ENCODE measurements at regions not wholly inside any gene's neighbourhood (a gene's known extent, or its start where the extent isn't known, plus 50 kb on each side); places are given as distances from the start of the nearest gene placed in this dataset.

DNA sequence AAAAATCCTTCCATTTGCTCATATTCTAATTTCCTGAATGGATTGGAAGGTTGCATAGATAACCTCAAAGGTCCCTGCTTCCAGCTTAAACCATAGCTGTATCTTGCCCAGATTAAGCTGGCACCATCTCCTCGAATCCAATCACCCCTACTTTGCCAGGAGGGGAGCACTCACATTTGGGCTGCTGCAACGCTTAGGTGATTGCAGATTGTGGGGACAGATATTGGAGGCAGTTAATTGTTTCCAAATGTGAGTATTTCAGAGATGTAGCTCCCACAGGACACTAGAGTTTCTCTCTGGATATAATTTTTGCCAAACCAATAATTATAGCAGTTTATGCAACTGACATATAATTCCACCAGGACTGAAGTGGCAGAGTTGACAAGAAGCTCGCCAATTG, 53.5 kb upstream of the ACSL1 start:
- Mint-ChIP-seq H3K4me1 (no peaks in the 10 kb centered on the region), H3K27me3 (peaks cover 15% of the 10 kb centered on the region), H3K27ac (no peak overlapping the region), H3K9me3 (no peaks in the 10 kb centered on the region), H3K4me3 (no peak overlapping the region), H3K36me3 (no peaks in the 10 kb centered on the region)
- no peak for DNase-seq
- CTCF ChIA-PET = no interaction called here

- H3K9me3 Mint-ChIP-seq = no peaks in the 10 kb centered on the region
- H3K36me3 Mint-ChIP-seq = no peaks in the 10 kb centered on the region
- H3K4me1 Mint-ChIP-seq = no peaks in the 10 kb centered on the region
- peaks cover 21% of the 10 kb centered on the region for H3K27me3 Mint-ChIP-seq
- no peak overlapping the region for H3K27ac Mint-ChIP-seq
- no peak for DNase-seq
- CTCF ChIA-PET = no interaction called here
- no peak overlapping the region for H3K4me3 Mint-ChIP-seq
Measured at GRCh38 chr4:184882276-184882675, 56.5 kb upstream of the ACSL1 start.

DNA sequence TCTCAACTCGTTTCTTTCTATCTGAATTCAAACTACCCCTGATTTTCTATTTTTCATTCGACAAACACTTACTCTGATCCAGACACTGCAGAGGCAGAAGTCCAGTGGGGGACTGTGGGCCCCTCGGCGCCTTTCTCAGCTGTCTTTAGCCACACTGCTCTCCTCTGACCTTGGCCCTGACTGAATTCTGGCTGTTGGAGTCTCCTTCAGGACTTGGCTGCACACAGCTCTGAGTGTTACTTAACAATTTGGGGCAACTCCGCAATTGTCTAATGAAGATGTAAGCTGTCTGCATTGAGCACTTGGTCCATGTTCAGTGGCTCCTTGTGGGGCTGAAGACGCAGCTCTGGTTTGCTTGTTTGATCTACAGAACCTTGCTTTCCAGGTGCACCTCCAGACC, 57.3 kb upstream of the ACSL1 start:
- Mint-ChIP-seq H3K27ac (no peak overlapping the region), H3K4me3 (no peak overlapping the region), H3K9me3 (no peaks in the 10 kb centered on the region), H3K27me3 (peaks cover 21% of the 10 kb centered on the region), H3K4me1 (no peaks in the 10 kb centered on the region), H3K36me3 (no peaks in the 10 kb centered on the region)
- no peak for DNase-seq
- CTCF ChIA-PET = no interaction called here

- Mint-ChIP-seq H3K4me3 (no peak overlapping the region), H3K36me3 (no peaks in the 10 kb centered on the region)
- CTCF ChIA-PET = no interaction called here
Measured at GRCh38 chr4:184884883-184885282, 59.1 kb upstream of the ACSL1 start.

DNA sequence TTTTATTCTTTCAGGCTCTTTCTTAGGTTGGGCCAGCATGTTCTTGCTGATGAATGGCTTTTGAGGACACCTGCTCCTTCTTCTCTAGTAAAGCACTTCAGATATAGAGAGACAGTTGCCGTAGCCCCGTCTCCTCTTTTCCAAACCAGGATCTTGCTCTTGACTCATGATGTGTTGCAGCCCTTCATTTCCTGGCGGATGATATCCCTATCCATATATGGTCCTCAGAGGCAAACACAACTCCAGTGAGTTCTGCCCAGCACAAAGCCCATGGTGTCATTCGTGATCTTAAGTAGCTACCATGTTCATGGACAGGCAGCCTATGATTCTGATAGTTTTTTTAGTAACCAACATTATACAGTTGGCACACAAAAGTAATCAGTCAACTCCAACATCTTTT, 59.8 kb upstream of the ACSL1 start:
- no peaks in the 10 kb centered on the region for H3K9me3 Mint-ChIP-seq
- no peak overlapping the region for H3K27ac Mint-ChIP-seq
- CTCF ChIA-PET = no interaction called here
- peaks cover 2% of the 10 kb centered on the region for H3K4me1 Mint-ChIP-seq
- H3K36me3 Mint-ChIP-seq = no peaks in the 10 kb centered on the region
- peaks cover 14% of the 10 kb centered on the region for H3K27me3 Mint-ChIP-seq
- no peak overlapping the region for H3K4me3 Mint-ChIP-seq
- DNase-seq = no peak

More at GRCh38 chr4:184884883-184885282, 59.1 kb upstream of the ACSL1 start:
- H3K27me3 Mint-ChIP-seq = peaks cover 21% of the 10 kb centered on the region
- H3K27ac Mint-ChIP-seq = no peak overlapping the region
- no peak for DNase-seq
- H3K4me1 Mint-ChIP-seq = no peaks in the 10 kb centered on the region
- no peaks in the 10 kb centered on the region for H3K9me3 Mint-ChIP-seq

DNA sequence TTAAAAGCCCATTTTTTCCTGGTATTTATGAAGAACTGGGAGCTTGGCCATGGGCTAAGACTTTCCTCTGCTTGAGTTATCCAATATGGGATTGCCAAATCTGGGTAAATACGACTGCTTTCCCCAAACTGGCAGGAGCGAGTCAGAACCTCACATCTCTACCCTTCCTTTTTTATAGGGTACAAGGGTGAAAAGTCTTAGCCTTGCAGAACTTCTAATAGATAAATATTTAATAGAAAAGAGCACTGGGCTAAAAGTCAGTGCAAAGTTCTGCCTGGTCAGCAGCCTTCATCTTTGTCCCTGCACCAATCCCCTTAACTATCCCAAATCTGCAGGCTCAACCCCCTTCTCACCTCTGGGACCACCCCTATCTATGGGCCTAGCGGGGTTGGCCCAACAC, 61.6 kb upstream of the ACSL1 start:
- no peak for DNase-seq
- Mint-ChIP-seq H3K27ac (no peak overlapping the region), H3K4me3 (no peak overlapping the region), H3K36me3 (no peaks in the 10 kb centered on the region), H3K4me1 (peaks cover 2% of the 10 kb centered on the region), H3K9me3 (no peaks in the 10 kb centered on the region), H3K27me3 (peaks cover 12% of the 10 kb centered on the region)
- CTCF ChIA-PET = no interaction called here

- H3K9me3 Mint-ChIP-seq = no peaks in the 10 kb centered on the region
- CTCF ChIA-PET = no interaction called here
- DNase-seq = no peak
- no peak overlapping the region for H3K27ac Mint-ChIP-seq
- H3K27me3 Mint-ChIP-seq = peaks cover 13% of the 10 kb centered on the region
- H3K4me3 Mint-ChIP-seq = no peak overlapping the region
- peaks cover 2% of the 10 kb centered on the region for H3K4me1 Mint-ChIP-seq
- H3K36me3 Mint-ChIP-seq = no peaks in the 10 kb centered on the region
Measured at GRCh38 chr4:184887947-184888346, 62.2 kb upstream of the ACSL1 start.

DNA sequence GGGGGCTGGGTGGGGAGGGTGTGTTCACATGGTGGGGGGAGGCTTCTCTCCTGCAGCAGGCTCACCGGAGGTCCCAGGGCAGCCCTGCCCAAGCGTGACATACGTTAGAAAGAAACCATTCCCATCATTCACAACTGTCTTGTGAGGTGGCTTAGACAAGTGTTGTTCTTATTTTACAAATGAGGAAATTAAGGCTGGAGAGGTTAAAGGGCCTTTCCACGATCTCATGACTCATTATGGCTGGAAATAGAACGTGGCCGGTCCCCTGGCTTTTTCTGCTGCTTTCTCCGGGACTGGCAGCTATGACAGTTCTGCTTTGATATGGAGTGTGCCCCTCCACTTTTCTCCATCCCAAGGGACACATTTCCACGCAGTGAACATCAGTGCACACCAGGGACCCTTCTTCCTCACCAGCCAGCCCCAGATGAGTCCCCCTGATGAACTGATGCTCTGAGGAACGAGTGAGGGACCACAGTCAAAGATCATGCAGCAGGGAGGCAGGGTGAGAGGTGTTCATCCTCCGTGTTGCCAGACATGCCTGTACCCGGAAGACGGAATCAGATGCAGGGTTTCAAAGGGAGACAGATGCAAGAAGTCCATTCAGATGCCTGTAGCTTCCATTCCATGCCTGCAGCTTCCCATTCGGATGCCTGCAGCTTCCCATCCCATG, 64.0 kb upstream of the ACSL1 start:
- CTCF ChIA-PET = interaction anchor here (1.5 kb wide), 1 partner anchor 144 kb away, joined by 3 read pairs; no protein-coding TSS in a partner anchor
- Mint-ChIP-seq H3K27me3 (peaks cover 18% of the 10 kb centered on the region), H3K9me3 (no peaks in the 10 kb centered on the region), H3K4me3 (no peak overlapping the region), H3K27ac (no peak overlapping the region), H3K4me1 (peaks cover 2% of the 10 kb centered on the region), H3K36me3 (no peaks in the 10 kb centered on the region)
- no peak for DNase-seq

- CTCF ChIA-PET = interaction anchor here (1.5 kb wide), 1 partner anchor 145 kb away, joined by 3 read pairs; no protein-coding TSS in a partner anchor
- no peak for DNase-seq
- Mint-ChIP-seq H3K27ac (no peak overlapping the region), H3K4me1 (peaks cover 2% of the 10 kb centered on the region), H3K4me3 (no peak overlapping the region), H3K9me3 (no peaks in the 10 kb centered on the region), H3K36me3 (no peaks in the 10 kb centered on the region), H3K27me3 (peaks cover 22% of the 10 kb centered on the region)
Measured at GRCh38 chr4:184890499-184890898, 64.7 kb upstream of the ACSL1 start.

DNA sequence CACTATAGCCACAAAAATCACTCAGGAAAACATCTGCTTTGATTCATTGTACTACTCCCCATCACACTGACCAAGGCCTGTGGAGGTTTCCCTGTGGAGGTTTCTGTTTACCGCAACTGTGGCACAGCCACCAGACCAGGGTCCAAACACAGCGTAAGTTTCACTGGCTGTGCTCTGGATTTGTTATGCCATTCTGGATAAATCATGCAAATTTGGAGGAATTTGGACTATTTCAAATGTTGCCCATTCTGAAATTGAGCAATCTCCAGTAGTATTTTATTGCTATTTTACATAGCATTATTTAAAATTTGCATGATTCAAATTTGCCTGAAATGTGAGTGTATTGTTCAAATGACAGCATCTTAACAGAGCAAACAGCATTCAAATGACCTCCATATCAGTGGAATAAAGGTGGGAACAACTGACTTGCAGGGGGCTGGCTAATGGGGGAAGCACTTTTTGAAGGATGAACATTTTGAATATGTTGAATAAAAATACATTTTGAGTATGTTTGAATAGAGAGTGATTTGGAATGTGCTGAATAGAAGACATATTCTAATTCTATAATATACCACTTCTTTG, 66.1 kb upstream of the ACSL1 start:
- H3K27me3 Mint-ChIP-seq = peaks cover 22% of the 10 kb centered on the region
- no peaks in the 10 kb centered on the region for H3K9me3 Mint-ChIP-seq
- DNase-seq = no peak
- H3K4me1 Mint-ChIP-seq = peaks cover 2% of the 10 kb centered on the region
- CTCF ChIA-PET = no interaction called here
- H3K4me3 Mint-ChIP-seq = no peak overlapping the region
- H3K36me3 Mint-ChIP-seq = no peaks in the 10 kb centered on the region
- no peak overlapping the region for H3K27ac Mint-ChIP-seq

- no peak for DNase-seq
- no peak overlapping the region for H3K27ac Mint-ChIP-seq
- no peak overlapping the region for H3K4me3 Mint-ChIP-seq
- no peaks in the 10 kb centered on the region for H3K36me3 Mint-ChIP-seq
- peaks cover 33% of the 10 kb centered on the region for H3K27me3 Mint-ChIP-seq
- no peaks in the 10 kb centered on the region for H3K9me3 Mint-ChIP-seq
- CTCF ChIA-PET = no interaction called here
- peaks cover 2% of the 10 kb centered on the region for H3K4me1 Mint-ChIP-seq
Measured at GRCh38 chr4:184892999-184893398, 67.2 kb upstream of the ACSL1 start.

DNA sequence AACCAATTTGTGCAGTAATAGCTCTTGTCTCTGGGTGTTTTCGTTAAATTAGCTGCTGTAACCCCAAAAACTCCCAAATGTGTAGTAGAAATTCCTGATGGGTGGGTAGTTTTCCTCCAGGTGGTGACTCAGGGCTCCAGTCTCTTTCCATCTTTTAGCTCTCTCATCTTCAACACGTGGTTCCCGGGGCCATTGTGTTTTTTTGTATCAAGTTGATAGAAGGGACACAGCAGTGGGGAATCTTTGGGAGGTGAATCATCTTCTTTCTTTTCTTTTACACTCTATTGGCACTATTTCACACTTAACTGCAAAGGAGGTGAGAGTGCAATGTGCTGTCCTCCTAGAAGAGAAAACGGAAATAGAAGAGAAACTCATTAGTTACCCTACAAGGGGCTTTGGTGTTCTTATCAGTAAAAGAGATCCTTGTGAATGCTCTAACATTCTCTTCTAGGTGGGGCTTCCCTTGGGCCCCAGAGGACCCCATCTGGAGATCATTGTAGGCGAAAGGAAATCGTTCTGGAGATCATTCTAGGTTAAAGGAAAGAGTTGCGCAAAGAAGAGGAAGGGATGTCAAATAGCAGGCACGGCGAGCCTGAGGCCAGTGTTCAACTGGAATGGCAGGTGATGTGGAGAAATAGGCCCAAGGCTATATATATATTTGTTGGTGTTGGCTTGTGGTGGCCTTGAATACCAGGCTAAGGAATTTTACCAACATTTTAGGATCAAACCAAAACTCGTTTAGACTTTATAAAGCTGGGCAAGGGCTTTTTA, 68.2 kb upstream of the ACSL1 start:
- Mint-ChIP-seq H3K9me3 (no peaks in the 10 kb centered on the region), H3K4me1 (peaks cover 2% of the 10 kb centered on the region), H3K27ac (no peak overlapping the region), H3K36me3 (no peaks in the 10 kb centered on the region), H3K27me3 (peaks cover 37% of the 10 kb centered on the region), H3K4me3 (no peak overlapping the region)
- DNase-seq = no peak
- CTCF ChIA-PET = no interaction called here

GRCh38 chr4:184895012-184895695, 69.4 kb upstream of the ACSL1 start:
- Mint-ChIP-seq H3K36me3 (no peaks in the 10 kb centered on the region), H3K27me3 (peaks cover 37% of the 10 kb centered on the region), H3K4me1 (peaks cover 2% of the 10 kb centered on the region), H3K27ac (no peak overlapping the region), H3K9me3 (no peaks in the 10 kb centered on the region), H3K4me3 (no peak overlapping the region)
- CTCF ChIA-PET = no interaction called here
- no peak for DNase-seq

DNA sequence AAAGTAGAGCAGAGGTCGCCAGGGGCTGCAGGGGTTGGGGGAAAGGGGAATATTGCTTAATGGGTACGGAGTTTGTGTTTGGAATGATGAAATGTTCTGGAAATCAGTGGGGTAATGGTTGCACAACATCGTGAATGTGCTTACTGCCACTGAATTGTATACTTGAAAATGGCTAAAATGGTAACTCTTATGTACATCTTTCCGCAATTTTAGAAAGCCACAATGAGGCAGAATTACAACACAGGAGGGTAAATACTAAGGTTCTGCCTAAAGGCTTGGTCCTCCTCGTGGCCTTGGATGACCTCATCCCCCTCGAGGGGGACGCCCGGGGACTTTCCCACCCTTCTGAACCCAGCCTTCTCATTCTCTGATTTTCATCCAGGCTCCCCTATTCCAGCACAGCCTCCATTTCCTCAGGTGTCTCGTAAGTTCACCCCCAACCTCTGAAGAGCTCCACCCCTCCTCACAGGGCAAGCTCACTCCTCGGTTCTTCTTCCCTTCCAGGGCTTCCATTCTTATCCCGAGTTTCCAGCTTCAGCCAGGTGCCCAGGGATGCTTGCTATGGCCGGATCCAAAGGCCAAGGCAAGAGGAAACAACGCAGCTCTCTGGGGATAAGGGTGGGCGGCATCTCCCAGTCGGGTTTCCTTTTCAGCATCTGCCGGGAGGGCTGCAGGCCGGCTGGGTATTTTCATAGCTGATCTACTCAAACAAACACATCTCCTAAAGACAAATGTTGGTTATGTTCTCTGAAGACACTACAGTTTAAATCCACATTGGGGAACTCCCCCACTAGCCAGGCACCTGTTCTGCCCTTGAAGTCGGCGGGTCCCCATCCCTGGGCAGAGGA, 71.3 kb upstream of the ACSL1 start:
- H3K4me1 Mint-ChIP-seq = no peaks in the 10 kb centered on the region
- no peaks in the 10 kb centered on the region for H3K36me3 Mint-ChIP-seq
- peaks cover 37% of the 10 kb centered on the region for H3K27me3 Mint-ChIP-seq
- H3K27ac Mint-ChIP-seq = no peak overlapping the region
- H3K9me3 Mint-ChIP-seq = no peaks in the 10 kb centered on the region
- no peak for DNase-seq
- H3K4me3 Mint-ChIP-seq = no peak overlapping the region
- CTCF ChIA-PET = no interaction called here
